ENCODE measurements at regions not wholly inside any gene's neighbourhood (a gene's known extent, or its start where the extent isn't known, plus 50 kb on each side); places are given as distances from the start of the nearest gene placed in this dataset.

- no peaks in the 10 kb centered on the region for H3K9me3 ChIP-seq
- TF ChIP-seq CTCF (IDR thresholded peaks at IDR 0.05): no peak
- no peaks in the 10 kb centered on the region for H3K36me3 ChIP-seq
- no peaks in the 10 kb centered on the region for H3K27me3 ChIP-seq
- DNase-seq (no peak), ATAC-seq (no peak)
- no peak overlapping the region for H3K4me3 ChIP-seq
- H3K27ac ChIP-seq: no peak overlapping the region
- H3K4me1 ChIP-seq: no peaks in the 10 kb centered on the region
- intact Hi-C loops (cut with DNase I): no loop called here
Observed at GRCh38 chr12:114911196-114911595, 227.2 kb upstream of the TBX3 start.

- DNase-seq (no peak), ATAC-seq (peak; percentile 20)
- Histone ChIP-seq H3K9me3 (no peaks in the 10 kb centered on the region), H3K27me3 (no peaks in the 10 kb centered on the region), H3K36me3 (no peaks in the 10 kb centered on the region), H3K4me1 (no peaks in the 10 kb centered on the region), H3K27ac (no peak overlapping the region), H3K4me3 (no peak overlapping the region)
- intact Hi-C loops (cut with DNase I): no loop called here
- TF ChIP-seq CTCF (IDR thresholded peaks at IDR 0.05): no peak
Observed at GRCh38 chr12:114904254-114905003, 220.5 kb upstream of the TBX3 start.

GRCh38 chr12:114903083-114903691 lies 219.2 kb upstream of the TBX3 start:
- Histone ChIP-seq H3K27ac (no peak overlapping the region), H3K4me3 (no peak overlapping the region), H3K27me3 (no peaks in the 10 kb centered on the region), H3K9me3 (no peaks in the 10 kb centered on the region), H3K4me1 (no peaks in the 10 kb centered on the region), H3K36me3 (no peaks in the 10 kb centered on the region)
- intact Hi-C loops (cut with DNase I): no loop called here
- ATAC-seq (no peak), DNase-seq (no peak)
- no peak for TF ChIP-seq CTCF (IDR thresholded peaks at IDR 0.05)

GRCh38 chr12:114902665-114903064 lies 218.7 kb upstream of the TBX3 start:
- no peak for TF ChIP-seq CTCF (IDR thresholded peaks at IDR 0.05)
- intact Hi-C loops (cut with DNase I): no loop called here
- H3K4me3 ChIP-seq: no peak overlapping the region
- H3K27me3 ChIP-seq: no peaks in the 10 kb centered on the region
- no peaks in the 10 kb centered on the region for H3K9me3 ChIP-seq
- H3K27ac ChIP-seq: no peak overlapping the region
- H3K36me3 ChIP-seq: no peaks in the 10 kb centered on the region
- no peaks in the 10 kb centered on the region for H3K4me1 ChIP-seq
- no peak for ATAC-seq
- no peak for DNase-seq

GRCh38 chr12:114901316-114901715 lies 217.3 kb upstream of the TBX3 start:
- TF ChIP-seq CTCF (IDR thresholded peaks at IDR 0.05): no peak
- ATAC-seq (no peak), DNase-seq (no peak)
- intact Hi-C loops (cut with DNase I): no loop called here
- no peaks in the 10 kb centered on the region for H3K27me3 ChIP-seq
- H3K4me3 ChIP-seq: no peak overlapping the region
- H3K9me3 ChIP-seq: no peaks in the 10 kb centered on the region
- H3K4me1 ChIP-seq: no peaks in the 10 kb centered on the region
- H3K27ac ChIP-seq: no peak overlapping the region
- no peaks in the 10 kb centered on the region for H3K36me3 ChIP-seq
